NCI-H2171 treated with DMSO at 0.1 percent for 48 hours (cell line): ENCODE measurements at regions not wholly inside any gene's neighbourhood (a gene's known extent, or its start where the extent isn't known, plus 50 kb on each side); places are given as distances from the start of the nearest gene placed in this dataset.
"Not testable (repeated sequence)": the region's sequence is repeated elsewhere in the genome, so short reads cannot be mapped to it uniquely, and the experiment has no call there.

Experiments used
- DNase-seq: peaks from one replicate; lab custom pipeline; 2025; lab: John Stamatoyannopoulos, UW

DNA sequence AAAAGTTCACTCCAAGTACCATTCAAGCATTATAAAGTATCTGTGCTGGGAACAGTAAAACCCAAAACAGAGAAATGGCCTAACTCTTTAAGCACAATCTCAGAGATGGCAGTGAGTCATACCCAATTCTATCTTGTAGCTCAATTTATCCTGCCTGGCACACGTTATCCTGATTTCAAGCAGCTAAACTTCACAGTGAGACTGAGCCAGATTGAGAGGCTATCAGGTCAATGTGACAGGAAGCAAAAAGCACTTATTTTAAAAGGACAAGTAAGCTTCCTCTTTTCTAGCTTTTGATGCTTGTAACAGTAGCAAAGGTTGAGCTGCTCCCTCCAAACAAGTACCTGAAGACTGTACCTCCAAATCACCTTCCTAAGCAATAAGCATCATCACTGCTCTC lies 324.9 kb downstream of the NAF1 start:
- no peak for DNase-seq

DNA sequence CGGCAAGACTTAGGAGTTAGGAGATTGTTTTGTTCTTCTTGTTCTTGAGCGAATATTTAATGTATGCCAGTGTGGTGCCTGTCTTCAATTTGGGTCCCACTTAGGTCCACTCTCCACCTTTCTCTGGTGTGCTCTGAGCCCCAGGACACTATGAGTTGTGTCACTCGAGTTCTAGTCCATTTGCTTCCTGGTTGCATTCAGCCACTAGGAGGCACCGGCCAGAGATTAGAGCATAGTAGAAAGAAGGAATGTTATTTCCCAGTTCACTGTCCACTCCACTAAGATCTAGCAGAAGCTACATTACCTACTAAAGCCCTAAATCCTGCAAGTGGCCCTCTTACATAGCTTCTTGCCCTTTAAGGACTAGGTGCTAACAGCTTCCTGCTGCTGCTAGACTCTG lies 326.9 kb downstream of the NAF1 start:
- DNase-seq = no peak

- no peak for DNase-seq
These were observed 328.0 kb downstream of the NAF1 start for GRCh38 chr4:162838671-162839070.

- DNase-seq = no peak
These were observed 329.0 kb downstream of the NAF1 start for GRCh38 chr4:162837679-162838078.

GRCh38 chr4:162837241-162837640 lies 329.4 kb downstream of the NAF1 start:
- DNase-seq = no peak

DNA sequence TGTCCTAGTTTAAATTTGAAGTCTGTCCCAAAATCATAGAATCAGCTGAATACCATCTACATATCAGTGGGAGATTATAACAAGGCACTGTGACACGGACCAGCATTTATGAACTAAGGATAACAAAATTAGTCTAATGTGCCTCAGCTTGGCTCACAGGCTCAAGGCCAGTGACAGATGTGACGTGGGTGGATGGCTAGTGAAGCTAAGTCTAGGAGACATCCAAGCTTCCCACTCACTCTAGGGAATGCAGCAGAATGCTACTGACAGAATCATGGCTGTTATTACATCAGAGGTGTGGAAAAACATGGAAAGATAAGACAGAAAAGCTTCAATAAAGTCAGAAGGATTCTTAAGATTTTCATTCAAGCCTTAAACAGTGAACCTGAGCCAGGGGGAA lies 329.9 kb downstream of the NAF1 start:
- no peak for DNase-seq

DNA sequence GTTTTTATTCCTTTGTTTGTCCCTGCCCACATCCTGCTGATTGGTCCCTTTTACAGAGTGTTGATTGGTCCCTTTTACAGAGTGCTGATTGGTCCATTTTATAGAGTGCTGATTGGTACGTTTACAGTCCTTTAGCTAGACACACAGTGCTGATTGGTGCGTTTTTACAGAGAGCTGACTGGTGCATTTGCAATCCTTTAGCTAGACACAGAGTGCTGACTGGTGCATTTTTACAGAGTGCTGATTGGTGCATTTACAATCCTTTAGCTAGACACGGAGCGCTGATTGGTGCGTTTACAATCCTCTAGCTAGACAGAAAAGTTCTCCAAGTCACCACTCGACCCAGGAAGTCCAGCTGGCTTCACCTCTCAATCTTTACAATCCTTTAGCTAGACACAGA lies 330.4 kb downstream of the NAF1 start:
- not testable (repeated sequence) for DNase-seq

- no peak for DNase-seq
These were observed 335.8 kb downstream of the NAF1 start for GRCh38 chr4:162830899-162831298.

GRCh38 chr4:162817374-162817773 lies 349.3 kb downstream of the NAF1 start:
- not testable (repeated sequence) for DNase-seq

DNA sequence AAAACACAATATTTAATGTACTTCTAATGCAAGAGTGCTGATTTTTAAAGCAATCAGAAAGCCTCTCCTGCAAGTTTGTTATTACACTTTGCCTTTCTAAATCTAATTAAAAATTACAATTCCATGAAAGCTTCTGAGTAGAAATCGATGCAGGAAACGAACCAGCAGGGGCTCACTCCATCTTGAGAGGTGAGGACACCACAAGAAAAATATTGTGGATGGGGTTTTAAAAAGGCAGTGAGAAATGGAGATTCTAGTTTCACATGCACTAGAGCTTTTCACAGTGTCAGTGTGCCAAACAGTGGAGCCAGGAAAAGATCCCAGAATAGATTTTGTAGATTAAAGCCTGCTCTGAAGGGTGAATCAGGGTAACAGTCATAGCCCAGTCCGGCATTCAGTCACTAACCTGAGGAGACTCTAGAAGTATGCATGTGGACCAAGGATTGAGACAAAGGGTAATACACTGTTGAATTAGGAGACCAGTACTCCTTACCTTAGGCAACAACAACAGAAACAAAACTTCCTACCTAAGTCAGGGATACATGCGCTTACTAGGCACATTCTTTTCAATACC lies 362.3 kb downstream of the NAF1 start:
- DNase-seq = no peak

GRCh38 chr4:162803378-162803777 lies 363.3 kb downstream of the NAF1 start:
- no peak for DNase-seq

DNA sequence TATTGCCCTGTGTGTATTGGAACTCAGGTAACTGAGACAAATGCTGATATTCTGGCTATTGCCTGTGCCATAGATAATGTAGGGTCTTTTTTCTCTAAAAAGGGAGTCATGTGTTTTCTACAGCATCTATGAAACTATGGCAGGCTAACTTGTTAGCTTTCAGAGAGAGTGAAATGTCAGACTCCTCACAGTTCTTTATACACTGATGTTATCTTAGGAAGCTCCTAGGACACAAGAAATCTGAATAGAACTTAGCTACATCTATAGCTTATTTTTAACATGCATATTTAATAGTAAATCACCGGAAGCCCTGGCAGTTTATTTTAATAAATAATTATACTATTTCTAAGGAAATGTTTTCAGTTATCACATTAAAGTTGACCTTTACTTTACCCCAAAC lies 369.6 kb downstream of the NAF1 start:
- DNase-seq = no peak

DNA sequence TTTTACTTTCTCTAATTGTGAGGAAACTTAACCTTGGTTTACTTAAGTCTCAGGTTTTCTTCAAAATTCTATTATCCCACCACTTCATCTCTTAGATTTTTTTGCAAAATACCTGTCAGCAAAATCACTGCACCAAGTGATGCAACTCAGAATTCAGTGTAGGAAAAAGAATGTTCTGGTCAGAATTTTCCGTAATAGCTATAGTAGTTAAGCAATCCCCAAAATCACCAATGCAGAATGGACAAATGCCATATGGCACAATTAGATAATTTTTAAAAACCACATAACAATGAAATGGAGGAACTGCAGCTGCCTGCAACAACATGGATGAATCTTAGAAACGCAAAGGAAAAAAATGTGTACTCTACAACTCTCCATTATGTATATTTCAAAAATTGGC lies 373.1 kb downstream of the NAF1 start:
- DNase-seq = no peak

DNA sequence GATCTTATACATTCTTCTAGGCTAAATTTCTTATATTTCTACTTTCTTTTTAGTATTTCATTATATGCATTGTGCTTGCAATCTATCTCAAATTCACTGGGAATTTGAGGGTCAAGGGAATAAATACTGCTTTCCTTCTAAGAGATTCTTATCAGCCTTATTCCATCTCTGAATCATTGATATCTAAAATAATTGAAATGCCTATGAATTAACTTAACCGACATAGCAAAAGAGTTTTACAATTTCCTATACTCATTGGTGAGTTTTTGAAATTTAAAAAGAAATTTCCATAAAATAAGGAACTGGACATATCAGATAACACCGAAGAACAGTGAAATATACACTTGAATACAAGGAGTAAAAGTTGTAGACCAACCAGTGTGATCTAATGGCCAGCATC lies 373.7 kb downstream of the NAF1 start:
- no peak for DNase-seq

DNA sequence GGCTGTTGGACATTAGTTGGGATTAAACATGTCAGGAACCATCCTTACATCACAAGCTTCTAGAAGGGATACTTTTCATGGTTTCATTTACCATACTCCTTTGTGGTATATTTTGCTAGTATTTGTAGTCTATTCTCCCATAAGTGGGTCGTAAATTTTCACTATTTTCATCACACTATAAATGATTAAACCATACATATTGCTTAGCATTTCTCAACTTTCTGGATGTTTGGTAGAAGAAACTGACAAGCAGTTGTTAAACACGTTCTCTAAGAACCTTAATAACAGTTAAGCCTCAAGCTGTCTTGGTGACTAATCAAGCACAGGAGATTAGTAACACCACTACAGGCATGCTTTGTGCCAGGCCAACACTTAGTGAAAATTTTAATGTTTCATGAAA lies 375.5 kb downstream of the NAF1 start:
- no peak for DNase-seq

DNA sequence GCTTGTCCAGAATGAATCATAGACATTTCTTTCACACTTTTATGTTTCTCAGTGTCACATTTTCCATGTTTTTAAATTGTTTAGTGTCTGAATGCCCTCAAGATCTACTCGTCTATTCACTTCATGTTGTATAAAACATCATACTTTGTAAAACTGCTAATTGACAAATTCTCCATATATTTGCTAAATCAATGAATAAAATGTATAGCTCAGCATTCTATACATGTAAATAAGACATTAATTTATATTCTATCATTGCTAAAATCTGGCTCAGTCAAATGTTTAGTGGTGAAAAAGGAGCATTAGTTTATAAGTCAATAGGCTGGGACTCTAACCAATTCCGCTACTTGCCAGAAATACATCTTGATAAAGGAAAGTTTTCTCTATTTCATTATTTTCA lies 379.6 kb downstream of the NAF1 start:
- DNase-seq = no peak

GRCh38 chr4:162782778-162783525 lies 383.7 kb downstream of the NAF1 start:
- no peak for DNase-seq

DNA sequence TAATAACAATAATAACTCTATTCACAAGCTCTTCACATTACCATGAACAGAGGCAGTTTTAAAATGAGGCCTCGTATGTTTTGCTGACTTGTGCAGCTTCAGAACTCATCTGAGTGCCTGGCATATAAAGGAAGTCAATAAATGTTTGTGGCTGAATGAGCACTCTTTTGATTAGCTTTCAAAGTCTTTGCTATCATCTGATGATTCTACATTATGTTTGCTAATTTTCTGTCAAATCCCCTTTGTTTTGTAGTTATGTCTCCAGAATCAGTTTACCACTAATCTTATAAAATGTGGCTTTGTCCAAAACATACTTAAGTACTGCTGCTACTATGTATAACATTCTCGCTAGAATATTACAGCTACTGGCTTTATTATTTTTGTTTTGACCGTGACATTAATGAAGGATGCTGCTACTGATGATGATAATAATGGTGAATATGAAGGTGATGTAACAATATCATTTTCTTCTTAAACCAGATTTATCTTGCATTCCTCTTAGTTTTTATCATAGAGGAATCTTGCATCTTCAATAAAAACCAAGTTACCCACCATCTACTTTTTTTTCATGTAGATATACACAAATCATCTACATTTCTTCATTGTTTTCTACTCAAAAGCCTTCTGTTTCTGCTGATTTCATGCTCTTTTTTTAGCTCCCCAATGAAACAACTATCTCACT lies 384.5 kb downstream of the NAF1 start:
- no peak for DNase-seq

- DNase-seq = no peak
These were observed 395.8 kb downstream of the NAF1 start for GRCh38 chr4:162770761-162771490.

GRCh38 chr4:162767083-162767482 lies 399.6 kb downstream of the NAF1 start:
- DNase-seq = no peak

- no peak for DNase-seq
These were observed 404.7 kb downstream of the NAF1 start for GRCh38 chr4:162761965-162762364.

DNA sequence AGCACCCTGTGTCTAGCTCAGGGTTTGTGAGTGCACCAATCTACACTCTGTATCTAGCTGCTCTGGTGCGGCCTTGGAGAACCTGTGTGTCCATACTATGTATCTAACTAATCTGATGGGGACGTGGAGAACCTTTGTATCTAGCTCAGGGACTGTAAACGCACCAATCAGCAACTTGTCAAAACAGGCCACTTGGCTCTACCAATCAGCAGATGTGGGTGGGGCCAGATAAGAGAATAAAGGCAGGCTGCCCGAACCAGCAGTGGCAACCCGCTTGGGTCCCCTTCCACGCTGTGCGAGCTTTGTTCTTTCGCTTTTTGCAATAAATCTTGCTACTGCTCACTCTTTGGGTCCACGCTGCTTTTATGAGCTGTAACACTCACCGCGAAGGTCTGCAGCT lies 426.5 kb downstream of the NAF1 start:
- DNase-seq = not testable (repeated sequence)

- not testable (repeated sequence) for DNase-seq
These were observed 427.1 kb downstream of the NAF1 start for GRCh38 chr4:162739596-162739995.
